NB4 (cell line): ENCODE measurements at regions not wholly inside any gene's neighbourhood (a gene's known extent, or its start where the extent isn't known, plus 50 kb on each side); places are given as distances from the start of the nearest gene placed in this dataset.

Experiments
- DNase-seq: peaks from one replicate; pipeline ENCODE4 v3.0.0; 2010; ENCODE audit warnings: low read depth
- H3K4me3 ChIP-seq: one replicate; pipeline ENCODE4 v1.5.1; 2011; ENCODE audit warnings: mild to moderate bottlenecking, low read depth, low read length, moderate library complexity
- MAX ChIP-seq: IDR thresholded peaks from 2 replicates; pipeline ENCODE4 v1.6.1; 2011; ENCODE audit warnings: low read depth, low read length
- MYC ChIP-seq: IDR thresholded peaks from 2 replicates; pipeline ENCODE4 v1.6.1; 2011; ENCODE audit warnings: low read depth, low read length
- POLR2A ChIP-seq: IDR thresholded peaks from 2 replicates; pipeline ENCODE4 v1.6.1; 2011; ENCODE audit warnings: mild to moderate bottlenecking; ENCODE audit not compliant: insufficient read length; ENCODE audit errors: extremely low read depth
- TF ChIP-seq, protein P1 (sequence below): IDR thresholded peaks from one replicate; pipeline ENCODE4 v1.5.1; 2012; ENCODE audit warnings: low read depth, low read length

- H3K4me3 ChIP-seq: no peak overlapping the region
- TF ChIP-seq, protein P1, sequence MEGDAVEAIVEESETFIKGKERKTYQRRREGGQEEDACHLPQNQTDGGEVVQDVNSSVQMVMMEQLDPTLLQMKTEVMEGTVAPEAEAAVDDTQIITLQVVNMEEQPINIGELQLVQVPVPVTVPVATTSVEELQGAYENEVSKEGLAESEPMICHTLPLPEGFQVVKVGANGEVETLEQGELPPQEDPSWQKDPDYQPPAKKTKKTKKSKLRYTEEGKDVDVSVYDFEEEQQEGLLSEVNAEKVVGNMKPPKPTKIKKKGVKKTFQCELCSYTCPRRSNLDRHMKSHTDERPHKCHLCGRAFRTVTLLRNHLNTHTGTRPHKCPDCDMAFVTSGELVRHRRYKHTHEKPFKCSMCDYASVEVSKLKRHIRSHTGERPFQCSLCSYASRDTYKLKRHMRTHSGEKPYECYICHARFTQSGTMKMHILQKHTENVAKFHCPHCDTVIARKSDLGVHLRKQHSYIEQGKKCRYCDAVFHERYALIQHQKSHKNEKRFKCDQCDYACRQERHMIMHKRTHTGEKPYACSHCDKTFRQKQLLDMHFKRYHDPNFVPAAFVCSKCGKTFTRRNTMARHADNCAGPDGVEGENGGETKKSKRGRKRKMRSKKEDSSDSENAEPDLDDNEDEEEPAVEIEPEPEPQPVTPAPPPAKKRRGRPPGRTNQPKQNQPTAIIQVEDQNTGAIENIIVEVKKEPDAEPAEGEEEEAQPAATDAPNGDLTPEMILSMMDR: no peak
- TF ChIP-seq MAX (no peak), MYC (no peak), POLR2A (no peak)
- no peak for DNase-seq
These were observed 214.6 kb upstream of the PRKD1 start for GRCh38 chr14:30142216-30142615.

GRCh38 chr14:30143627-30144026 is 216.0 kb upstream of the PRKD1 start:
- no peak for DNase-seq
- no peak overlapping the region for H3K4me3 ChIP-seq
- TF ChIP-seq, protein P1: no peak
- TF ChIP-seq MYC: no peak
- no peak for TF ChIP-seq POLR2A
- TF ChIP-seq MAX: no peak

DNA sequence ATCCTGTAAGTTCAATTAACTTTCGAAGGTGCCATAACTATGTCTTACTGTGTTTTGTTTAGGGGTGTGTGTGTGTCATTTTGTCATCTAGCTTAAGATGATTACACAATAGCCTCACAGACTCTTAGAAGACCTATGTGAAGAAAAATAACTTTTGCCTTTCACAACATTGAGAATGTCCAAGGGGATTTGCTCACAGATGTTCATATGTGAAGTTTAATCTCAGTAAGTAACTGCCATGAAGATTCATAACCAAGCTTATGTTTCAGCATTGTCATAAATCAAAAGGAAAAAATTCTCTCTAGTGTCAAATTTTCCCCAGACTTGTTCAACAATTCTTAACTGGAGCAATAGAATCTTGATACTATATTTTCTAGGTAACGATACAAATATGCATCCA is 226.1 kb upstream of the PRKD1 start:
- TF ChIP-seq MYC (no peak), POLR2A (no peak), MAX (no peak)
- TF ChIP-seq, protein P1: no peak
- H3K4me3 ChIP-seq: no peak overlapping the region
- DNase-seq: no peak

DNA sequence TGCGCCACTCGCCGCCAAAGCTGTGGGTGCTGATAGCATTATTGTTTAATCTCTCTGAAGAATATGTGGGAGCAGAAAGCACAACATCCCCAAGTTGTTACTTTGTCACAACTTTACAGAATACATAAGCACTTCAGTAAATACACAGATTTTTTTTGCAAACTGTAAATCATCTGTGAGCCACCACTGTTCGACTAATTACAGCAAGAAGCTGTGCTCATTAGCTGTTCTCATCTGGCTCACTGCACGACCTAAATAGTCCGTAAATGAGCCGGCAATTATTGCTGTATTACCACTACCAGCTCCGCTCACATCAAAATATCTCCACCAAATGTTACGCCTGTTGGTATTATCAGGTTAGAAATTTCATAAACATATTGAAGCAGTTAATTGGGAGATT is 228.9 kb upstream of the PRKD1 start:
- DNase-seq: no peak
- no peak overlapping the region for H3K4me3 ChIP-seq
- TF ChIP-seq MAX: no peak
- TF ChIP-seq POLR2A: no peak
- TF ChIP-seq, protein P1: no peak
- no peak for TF ChIP-seq MYC

DNA sequence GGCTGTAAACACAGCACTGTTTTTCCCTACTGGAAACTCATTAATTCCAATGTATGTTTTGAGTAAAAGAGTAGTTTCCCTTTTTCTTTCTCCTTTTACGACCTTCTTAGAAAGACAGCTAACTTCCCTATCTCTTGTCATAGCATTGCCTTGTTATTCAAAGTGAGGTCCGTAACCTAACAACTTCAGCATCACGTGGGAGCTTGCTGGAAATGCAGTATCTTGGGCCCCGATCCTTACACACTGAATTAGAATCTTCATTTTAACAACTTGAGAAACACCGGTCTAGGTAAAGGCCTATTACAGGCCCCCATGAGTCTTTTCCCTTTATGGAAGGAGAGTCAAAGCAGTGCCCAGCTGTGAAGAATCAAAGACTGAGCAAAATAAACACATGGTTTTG is 230.7 kb upstream of the PRKD1 start:
- TF ChIP-seq, protein P1: no peak
- TF ChIP-seq MAX (no peak), MYC (no peak), POLR2A (no peak)
- no peak for DNase-seq

GRCh38 chr14:30159374-30159773 is 231.7 kb upstream of the PRKD1 start:
- TF ChIP-seq POLR2A (no peak), MAX (no peak), MYC (no peak)
- TF ChIP-seq, protein P1: no peak
- no peak for DNase-seq
- H3K4me3 ChIP-seq: no peak overlapping the region

More for the DNA sequence above, 230.7 kb upstream of the PRKD1 start:
- H3K4me3 ChIP-seq: no peak overlapping the region
